OCI-LY1 (cell line): ENCODE measurements at regions not wholly inside any gene's neighbourhood (a gene's known extent, or its start where the extent isn't known, plus 50 kb on each side); places are given as distances from the start of the nearest gene placed in this dataset.

Experiments
- EZH2 ChIP-seq: fragments of 200-600 bp; sonication (generic), shearing (Covaris generic); IDR thresholded peaks from 2 replicates; pipeline ENCODE4 v1.8.0; 2017; ENCODE audit warnings: borderline replicate concordance, mixed run types, mild to moderate bottlenecking, antibody characterized with exemption, low read length, moderate library complexity, mixed read lengths
- TF ChIP-seq, protein P1 (sequence below): fragments of 200-600 bp; sonication (generic), shearing (Covaris generic); IDR thresholded peaks from 2 replicates; pipeline ENCODE4 v1.5.1; 2017; ENCODE audit warnings: mild to moderate bottlenecking, antibody characterized with exemption, low read length, moderate library complexity, mixed read lengths

DNA sequence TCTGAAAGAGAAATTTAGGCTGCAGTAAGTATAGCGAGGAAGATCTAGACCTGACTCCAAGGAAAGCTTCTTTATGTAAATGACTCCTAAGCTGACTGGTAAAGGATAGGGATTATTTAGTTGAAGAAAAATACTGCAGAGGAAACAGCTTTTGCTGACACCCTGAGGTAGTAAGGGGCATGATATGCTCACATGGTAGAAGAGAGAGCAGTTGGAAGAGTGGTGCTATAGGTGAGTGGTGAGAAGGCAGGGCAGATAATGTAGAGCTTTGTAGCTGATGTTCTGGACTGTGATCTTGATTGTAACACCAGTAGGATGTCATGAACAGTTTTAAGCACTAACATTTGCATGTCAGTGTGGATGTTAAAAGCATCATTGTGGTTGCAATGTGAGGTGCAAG lies 639.1 kb upstream of the SLC39A10 start:
- TF ChIP-seq, protein P1, sequence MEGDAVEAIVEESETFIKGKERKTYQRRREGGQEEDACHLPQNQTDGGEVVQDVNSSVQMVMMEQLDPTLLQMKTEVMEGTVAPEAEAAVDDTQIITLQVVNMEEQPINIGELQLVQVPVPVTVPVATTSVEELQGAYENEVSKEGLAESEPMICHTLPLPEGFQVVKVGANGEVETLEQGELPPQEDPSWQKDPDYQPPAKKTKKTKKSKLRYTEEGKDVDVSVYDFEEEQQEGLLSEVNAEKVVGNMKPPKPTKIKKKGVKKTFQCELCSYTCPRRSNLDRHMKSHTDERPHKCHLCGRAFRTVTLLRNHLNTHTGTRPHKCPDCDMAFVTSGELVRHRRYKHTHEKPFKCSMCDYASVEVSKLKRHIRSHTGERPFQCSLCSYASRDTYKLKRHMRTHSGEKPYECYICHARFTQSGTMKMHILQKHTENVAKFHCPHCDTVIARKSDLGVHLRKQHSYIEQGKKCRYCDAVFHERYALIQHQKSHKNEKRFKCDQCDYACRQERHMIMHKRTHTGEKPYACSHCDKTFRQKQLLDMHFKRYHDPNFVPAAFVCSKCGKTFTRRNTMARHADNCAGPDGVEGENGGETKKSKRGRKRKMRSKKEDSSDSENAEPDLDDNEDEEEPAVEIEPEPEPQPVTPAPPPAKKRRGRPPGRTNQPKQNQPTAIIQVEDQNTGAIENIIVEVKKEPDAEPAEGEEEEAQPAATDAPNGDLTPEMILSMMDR: no peak
- no peak for TF ChIP-seq EZH2
